Testis (tissue), 2 donors: ENCODE measurements at regions not wholly inside any gene's neighbourhood (a gene's known extent, or its start where the extent isn't known, plus 50 kb on each side); places are given as distances from the start of the nearest gene placed in this dataset.
"Not testable (repeated sequence)": the region's sequence is repeated elsewhere in the genome, so short reads cannot be mapped to it uniquely, and the experiment has no call there.

ENCODE experiments used
- CTCF ChIP-seq, 3 experiments: fragments of 450-650 bp in 2 of 3; fragments of 200-600 bp in 1 of 3; sonication (generic) in 1 of 3; IDR thresholded peaks; one replicate each; pipeline ENCODE4 v1.5.1; 2016 to 2019; ENCODE audit warnings: antibody characterized with exemption in 3 of 3, mild to moderate bottlenecking in 2 of 3, moderate library complexity in 1 of 3
- POLR2A ChIP-seq: fragments of 450-650 bp; IDR thresholded peaks from one replicate; pipeline ENCODE4 v1.6.1; 2017; ENCODE audit warnings: antibody characterized with exemption, mild to moderate bottlenecking, moderate library complexity

DNA sequence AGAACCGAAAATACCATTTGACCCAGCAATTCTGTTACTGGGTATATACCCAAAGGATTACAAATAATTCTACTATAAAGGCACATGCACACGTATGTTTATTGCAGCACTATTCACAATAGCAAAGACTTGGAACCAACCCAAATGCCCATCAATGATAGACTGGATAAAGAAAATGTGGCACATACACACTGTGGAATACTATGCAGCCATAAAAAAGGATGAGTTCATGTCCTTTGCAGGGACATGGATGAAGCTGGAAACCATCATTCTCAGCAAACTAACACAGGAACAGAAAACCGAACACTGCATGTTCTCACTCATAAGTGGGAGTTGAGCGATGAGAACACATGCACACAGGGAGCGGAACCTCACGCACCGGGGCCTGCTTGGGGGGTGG lies 134.4 kb downstream of the FGF18 start:
- not testable (repeated sequence) for TF ChIP-seq CTCF (IDR thresholded peaks at IDR 0.05); POLR2A
